Duodenal mucosa (tissue), 2 donors: ENCODE measurements at regions not wholly inside any gene's neighbourhood (a gene's known extent, or its start where the extent isn't known, plus 50 kb on each side); places are given as distances from the start of the nearest gene placed in this dataset.

ENCODE experiments used
- H3K27ac ChIP-seq: one replicate; pipeline ENCODE4 v1.7.0; 2013; ENCODE audit warnings: low read depth, low read length
- H3K27me3 ChIP-seq, 2 donors: one replicate each; pipeline ENCODE4 v1.7.0; 2013; ENCODE audit warnings: low read length in 2 of 2, control low read depth in 1 of 2; ENCODE audit not compliant: insufficient read depth in 2 of 2, control insufficient read depth in 1 of 2
- H3K36me3 ChIP-seq, 2 donors: one replicate each; pipeline ENCODE4 v1.7.0; 2013; ENCODE audit warnings: low read length in 2 of 2, control low read depth in 1 of 2; ENCODE audit not compliant: insufficient read depth in 2 of 2, control insufficient read depth in 1 of 2
- H3K4me1 ChIP-seq, 2 donors: one replicate each; pipeline ENCODE4 v1.7.0; 2013; ENCODE audit warnings: low read length in 2 of 2, control low read depth in 1 of 2; ENCODE audit not compliant: insufficient read depth in 2 of 2, control insufficient read depth in 1 of 2
- H3K4me3 ChIP-seq, 2 donors: one replicate each; pipeline ENCODE4 v1.7.0; 2013; ENCODE audit warnings: low read length in 2 of 2, low read depth in 1 of 2
- H3K9ac ChIP-seq, 2 donors: one replicate each; pipeline ENCODE4 v1.7.0; 2013; ENCODE audit warnings: low read length in 2 of 2, low read depth in 1 of 2
- H3K9me3 ChIP-seq, 2 donors: one replicate each; pipeline ENCODE4 v1.7.0; 2013; ENCODE audit warnings: low read length in 2 of 2, control low read depth in 1 of 2; ENCODE audit not compliant: control insufficient read depth in 1 of 2

DNA sequence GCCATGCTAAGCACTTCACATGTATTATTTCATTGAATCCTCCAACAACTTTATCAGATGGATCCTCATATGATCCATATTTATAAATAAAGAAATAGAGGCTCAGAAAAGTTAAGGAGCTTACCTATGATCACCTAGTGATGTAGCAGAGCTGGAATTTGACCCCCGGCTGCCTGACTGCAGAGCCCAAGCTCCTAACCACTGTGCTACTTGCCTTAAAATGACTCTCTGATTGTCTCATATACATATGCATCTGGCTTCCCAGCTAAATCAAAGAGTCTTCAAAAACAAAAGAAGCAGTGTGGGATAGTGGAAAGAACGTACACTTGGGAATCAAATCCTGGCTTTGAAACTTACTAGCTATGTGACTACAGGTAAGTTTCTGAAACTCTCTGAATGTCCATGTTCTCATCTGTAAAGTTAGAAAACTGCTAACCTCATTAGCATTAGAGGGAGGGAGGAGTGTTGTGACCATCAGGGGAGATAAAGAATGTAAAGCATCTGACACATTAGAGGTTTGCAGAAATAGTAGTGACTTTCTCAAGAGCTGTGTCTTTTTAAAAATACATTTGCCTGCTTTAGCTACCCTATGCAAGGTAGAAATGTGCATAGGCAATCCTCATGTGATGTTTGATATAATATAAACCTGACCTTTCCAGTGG lies 67.2 kb upstream of the BARHL2 start:
- no peak overlapping the region for H3K4me3 ChIP-seq
- H3K27me3 ChIP-seq = no peaks in the 10 kb centered on the region
- H3K36me3 ChIP-seq = no peaks in the 10 kb centered on the region

DNA sequence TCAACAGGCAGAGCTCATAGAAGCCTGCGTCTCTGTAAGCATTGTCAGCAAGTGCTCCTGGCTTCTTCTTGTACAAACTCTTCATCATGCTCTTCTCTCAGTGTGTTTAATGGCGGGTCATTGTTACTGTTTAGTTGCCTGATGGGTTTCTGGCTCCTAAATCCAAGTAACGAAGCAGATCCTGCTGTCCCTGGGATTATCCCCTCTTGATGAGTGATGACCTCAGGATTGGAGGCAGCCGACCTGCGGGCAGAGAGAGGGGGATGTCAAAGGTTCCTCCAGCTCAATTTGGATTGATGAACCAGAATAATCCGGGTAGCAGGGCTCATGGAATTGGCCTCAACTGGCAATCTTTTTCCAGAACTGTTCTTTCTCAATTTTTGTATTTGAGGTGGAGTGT lies 66.1 kb upstream of the BARHL2 start:
- Histone ChIP-seq H3K9ac (no peak overlapping the region), H3K27me3 (no peaks in the 10 kb centered on the region)

More for the DNA sequence above, 67.2 kb upstream of the BARHL2 start:
- Histone ChIP-seq H3K9ac (no peak overlapping the region), H3K27ac (no peak overlapping the region), H3K9me3 (no peaks in the 10 kb centered on the region), H3K4me1 (no peaks in the 10 kb centered on the region)

DNA sequence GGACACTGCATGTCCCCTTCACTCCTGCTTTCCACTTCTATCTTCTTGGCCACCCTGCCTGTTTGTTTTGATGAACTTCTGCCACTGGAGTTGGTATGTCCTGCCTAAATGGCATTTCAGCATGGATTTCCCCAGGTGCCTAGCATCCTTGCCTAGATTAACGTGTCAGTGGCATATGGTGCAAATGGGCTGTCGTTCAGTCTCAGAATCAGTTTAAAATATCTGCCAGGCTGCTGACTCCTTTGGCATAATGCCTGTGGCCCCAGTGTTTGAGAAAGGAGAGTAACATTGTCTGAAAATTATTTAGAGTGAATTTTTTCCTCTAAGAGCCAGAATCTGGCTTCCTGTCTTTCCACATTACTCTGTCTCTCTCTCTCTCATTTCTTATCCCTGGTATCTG lies 64.9 kb upstream of the BARHL2 start:
- H3K27me3 ChIP-seq = no peaks in the 10 kb centered on the region
- no peaks in the 10 kb centered on the region for H3K9me3 ChIP-seq
- H3K4me3 ChIP-seq = no peak overlapping the region
- H3K9ac ChIP-seq = no peak overlapping the region
- no peak overlapping the region for H3K27ac ChIP-seq
- H3K36me3 ChIP-seq = no peaks in the 10 kb centered on the region
- H3K4me1 ChIP-seq = no peaks in the 10 kb centered on the region

More for the DNA sequence above, 66.1 kb upstream of the BARHL2 start:
- Histone ChIP-seq H3K27ac (no peak overlapping the region), H3K36me3 (no peaks in the 10 kb centered on the region), H3K4me3 (no peak overlapping the region), H3K4me1 (no peaks in the 10 kb centered on the region), H3K9me3 (no peaks in the 10 kb centered on the region)

DNA sequence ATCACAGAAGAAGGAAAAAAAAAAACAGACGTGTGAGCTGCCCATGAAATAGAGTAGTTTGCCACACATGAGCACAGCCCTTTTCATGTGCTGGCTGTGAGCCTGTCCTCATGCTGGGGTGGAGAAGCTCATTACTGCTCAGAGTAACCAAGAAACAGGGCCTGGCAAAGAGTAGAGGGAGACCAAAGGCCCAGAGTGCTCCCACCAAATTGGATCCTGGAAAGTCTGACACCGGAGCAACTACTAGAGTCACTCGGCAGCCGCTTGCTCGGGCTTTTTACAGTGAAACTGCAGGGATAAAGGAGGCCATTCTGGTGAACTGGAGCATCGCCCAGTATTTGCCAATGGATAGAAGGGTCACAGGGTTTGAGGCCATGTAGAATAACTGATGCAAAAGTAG lies 64.4 kb upstream of the BARHL2 start:
- H3K9me3 ChIP-seq = no peaks in the 10 kb centered on the region
- H3K27ac ChIP-seq = no peak overlapping the region
- no peaks in the 10 kb centered on the region for H3K36me3 ChIP-seq
- H3K4me1 ChIP-seq = no peaks in the 10 kb centered on the region
- H3K27me3 ChIP-seq = no peaks in the 10 kb centered on the region
- no peak overlapping the region for H3K9ac ChIP-seq
- no peak overlapping the region for H3K4me3 ChIP-seq

DNA sequence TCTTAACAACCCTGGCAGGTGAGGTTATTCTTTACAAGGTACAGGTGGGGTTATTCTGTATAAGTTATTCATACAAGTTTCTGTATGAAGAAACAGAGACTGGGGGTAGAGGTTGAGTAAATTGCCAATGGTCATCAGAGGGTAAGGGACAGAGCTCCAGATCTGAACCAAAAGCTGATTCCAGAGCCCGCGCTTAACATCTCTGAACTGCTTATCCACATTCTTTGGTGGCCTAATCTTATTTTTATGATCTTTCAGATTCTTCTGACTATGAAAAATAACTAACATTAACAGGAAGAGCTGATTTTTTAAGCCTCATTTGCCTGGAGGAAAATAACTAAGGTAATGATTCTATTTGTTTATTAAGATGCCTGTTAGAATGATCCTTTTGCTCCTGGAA lies 63.9 kb upstream of the BARHL2 start:
- Histone ChIP-seq H3K9me3 (no peaks in the 10 kb centered on the region), H3K27ac (no peak overlapping the region), H3K4me3 (no peak overlapping the region), H3K27me3 (no peaks in the 10 kb centered on the region), H3K4me1 (no peaks in the 10 kb centered on the region), H3K9ac (no peak overlapping the region), H3K36me3 (no peaks in the 10 kb centered on the region)

DNA sequence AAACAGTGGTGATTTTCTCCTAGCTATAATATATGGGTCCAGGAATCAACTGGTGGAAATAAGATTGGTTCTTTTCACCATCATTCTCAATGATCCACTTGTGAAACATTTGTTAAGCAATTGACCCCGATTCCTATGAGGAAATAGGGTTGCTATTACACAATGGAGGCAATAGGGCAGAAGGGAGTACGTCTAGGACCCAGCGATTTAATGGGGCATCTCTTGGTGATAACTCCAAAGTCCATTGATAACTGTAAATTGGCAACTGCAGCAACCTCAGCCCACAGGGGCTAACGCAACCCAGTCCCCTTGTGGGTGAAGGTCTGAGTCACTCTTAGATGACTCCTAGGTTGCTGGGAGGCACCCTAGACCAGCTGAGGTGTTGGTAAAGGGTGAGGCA lies 62.5 kb upstream of the BARHL2 start:
- Histone ChIP-seq H3K27ac (no peak overlapping the region), H3K36me3 (no peaks in the 10 kb centered on the region), H3K27me3 (no peaks in the 10 kb centered on the region), H3K4me3 (no peak overlapping the region), H3K9me3 (no peaks in the 10 kb centered on the region), H3K9ac (no peak overlapping the region), H3K4me1 (no peaks in the 10 kb centered on the region)

DNA sequence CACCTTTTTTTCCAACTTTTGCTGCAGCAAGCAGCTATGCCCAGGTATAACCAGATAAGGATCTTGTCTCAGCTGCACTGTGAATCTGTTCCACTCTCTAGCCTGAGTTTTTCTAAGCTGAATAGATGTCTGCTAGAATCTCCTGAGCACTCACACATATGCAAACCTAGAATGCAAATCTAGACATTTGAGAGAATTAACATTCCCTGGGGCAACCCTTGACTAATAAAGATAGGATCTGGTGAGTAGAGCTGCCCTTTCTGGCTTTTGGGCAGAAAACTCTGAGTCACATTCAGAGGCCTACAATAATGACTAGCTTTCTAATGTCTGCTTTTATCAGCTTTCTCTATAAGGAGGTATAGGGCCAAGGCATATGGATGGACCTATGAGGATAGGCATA lies 61.4 kb upstream of the BARHL2 start:
- no peak overlapping the region for H3K27ac ChIP-seq

DNA sequence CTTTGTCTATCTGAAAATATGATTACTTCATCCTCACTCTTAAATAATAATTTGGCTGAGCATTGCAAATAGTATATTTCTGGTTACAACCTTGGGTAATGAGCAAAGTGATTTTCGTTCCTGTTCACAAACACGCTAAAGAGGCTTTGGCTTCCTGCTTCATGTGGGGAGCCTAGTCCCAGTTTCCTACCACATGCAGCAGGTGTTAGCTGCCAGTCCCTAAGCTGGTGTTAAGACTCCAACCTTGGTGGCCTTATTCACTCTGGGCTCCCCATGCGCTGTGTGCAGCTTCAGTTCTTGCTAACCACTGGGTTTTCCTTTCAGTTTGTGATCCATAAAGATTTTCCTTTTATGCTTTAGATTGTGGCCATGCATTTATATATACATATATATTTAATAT lies 56.7 kb upstream of the BARHL2 start:
- Histone ChIP-seq H3K4me1 (no peaks in the 10 kb centered on the region), H3K4me3 (no peak overlapping the region), H3K27ac (no peak overlapping the region), H3K36me3 (no peaks in the 10 kb centered on the region), H3K9me3 (no peaks in the 10 kb centered on the region), H3K9ac (no peak overlapping the region), H3K27me3 (peaks cover 0 to 3% of the 10 kb centered on the region in 2 donors)

More for the DNA sequence above, 61.4 kb upstream of the BARHL2 start:
- no peaks in the 10 kb centered on the region for H3K4me1 ChIP-seq
- H3K36me3 ChIP-seq = no peaks in the 10 kb centered on the region
- no peaks in the 10 kb centered on the region for H3K9me3 ChIP-seq
- H3K9ac ChIP-seq = no peak overlapping the region
- H3K27me3 ChIP-seq = no peaks in the 10 kb centered on the region
- H3K4me3 ChIP-seq = no peak overlapping the region

DNA sequence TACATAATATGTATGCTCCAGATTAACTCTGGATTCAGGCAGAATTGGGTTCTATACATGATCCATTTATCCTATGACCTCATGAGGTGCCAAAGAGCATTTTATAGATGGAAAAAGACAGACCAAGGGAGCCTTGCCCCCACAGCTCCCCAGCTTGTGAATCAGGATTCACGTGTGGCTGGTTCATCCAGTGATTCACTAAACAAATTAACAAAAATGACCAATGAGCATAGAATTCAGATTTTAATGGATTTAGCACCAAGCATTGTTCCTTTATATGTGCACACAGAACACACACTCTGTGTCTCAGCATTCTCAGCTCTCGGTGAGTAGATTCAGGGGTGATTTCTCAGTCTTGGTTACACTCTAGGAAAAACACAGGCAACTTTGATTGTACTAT lies 51.7 kb upstream of the BARHL2 start:
- H3K27me3 ChIP-seq = peaks cover 0 to 3% of the 10 kb centered on the region in 2 donors

DNA sequence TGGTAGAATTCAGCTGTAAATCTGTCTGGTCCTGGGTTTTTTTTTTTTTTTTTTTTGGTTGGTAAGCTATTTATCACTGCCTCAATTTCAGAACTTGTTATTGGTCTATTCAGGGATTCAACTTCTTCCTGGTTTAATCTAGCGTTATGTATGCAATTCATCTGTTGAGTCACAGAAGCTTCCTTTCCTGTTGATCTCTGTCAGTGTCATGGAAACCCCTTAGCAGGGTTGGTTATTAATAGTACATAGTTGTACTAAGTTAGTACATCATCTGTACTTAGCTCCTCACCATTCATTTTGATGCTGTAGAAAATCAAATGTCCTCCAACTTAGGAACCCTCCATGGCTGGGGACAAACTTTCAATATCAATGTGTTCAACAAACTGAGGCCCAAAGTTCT lies 51.0 kb upstream of the BARHL2 start:
- no peak overlapping the region for H3K4me3 ChIP-seq
- H3K9ac ChIP-seq = no peak overlapping the region
- peaks cover 0 to under 1% of the 10 kb centered on the region in 2 donors for H3K27me3 ChIP-seq
- no peaks in the 10 kb centered on the region for H3K36me3 ChIP-seq
- no peaks in the 10 kb centered on the region for H3K9me3 ChIP-seq
- no peak overlapping the region for H3K27ac ChIP-seq
- no peaks in the 10 kb centered on the region for H3K4me1 ChIP-seq

More for the DNA sequence above, 51.7 kb upstream of the BARHL2 start:
- no peaks in the 10 kb centered on the region for H3K4me1 ChIP-seq
- H3K4me3 ChIP-seq = no peak overlapping the region
- H3K9ac ChIP-seq = no peak overlapping the region
- H3K36me3 ChIP-seq = no peaks in the 10 kb centered on the region
- H3K27ac ChIP-seq = no peak overlapping the region
- no peaks in the 10 kb centered on the region for H3K9me3 ChIP-seq
